K562 (cell line): ENCODE measurements at regions not wholly inside any gene's neighbourhood (a gene's known extent, or its start where the extent isn't known, plus 50 kb on each side); places are given as distances from the start of the nearest gene placed in this dataset.

Experiments used
- ATAC-seq: fragments of 200-7000 bp; cut with Tn5 transposase; 3 replicates; pipeline ENCODE4 v1.9.1; 2020; ENCODE audit warnings: moderate library complexity
- BruUV-seq: library from RNA; stranded (reverse); fragments of 400-500 nt; replicated peaks from 2 replicates; lab custom pipeline; 2021; lab: Mats Ljungman, UMichigan
- CTCF ChIA-PET: fragments of 300-600 bp; formaldehyde crosslinking; extraction: SDS; loops from one replicate; lab custom pipeline; 2021; ENCODE audit warnings: low intra/inter-chr PET ratio; lab: Yijun Ruan, JAX
- POLR2A ChIA-PET: fragments of 300-600, 350-650 bp; sonication (Branson Sonifier 250); formaldehyde crosslinking; extraction: SDS; loops from one replicate; lab custom pipeline; 2021; ENCODE audit warnings: antibody characterized with exemption, inconsistent platforms; lab: Yijun Ruan, JAX
- DNase-seq, 4 experiments: peaks; one replicate each; pipeline versions ENCODE4 v3.0.0 to v3.0.0-alpha.2; 2011 to 2018; ENCODE audit warnings: low spot score in 3 of 4, mixed read lengths in 3 of 4; ENCODE audit errors: extremely low read depth in 1 of 4
- FAIRE-seq: peaks from 2 replicates; lab custom pipeline; 2011; peaks lifted over from hg19 to GRCh38; lab: Jason Lieb, UNC
- H2AFZ ChIP-seq: 2 replicates; pipeline ENCODE4 v1.6.0; 2011; ENCODE audit warnings: low read depth, low read length, control low read depth, inconsistent platforms
- H3K27ac ChIP-seq: fragments of 200-600 bp; 3 replicates; pipeline ENCODE4 v1.8.0; 2011; ENCODE audit warnings: low read depth, mild to moderate bottlenecking, control low read depth, inconsistent platforms, low read length, moderate library complexity, mixed read lengths; ENCODE audit errors: extremely low read depth
- H3K27me3 ChIP-seq, 2 experiments: fragments of 300-600 bp in 1 of 2; 2 replicates in 1 of 2; 3 replicates in 1 of 2; pipeline versions ENCODE4 v1.6.0 to v1.8.0; 2011; ENCODE audit warnings: inconsistent platforms in 2 of 2, low read length in 2 of 2, mild to moderate bottlenecking in 1 of 2, mixed read lengths in 1 of 2, moderate library complexity in 1 of 2; ENCODE audit not compliant: control insufficient read depth in 2 of 2, insufficient read depth in 2 of 2
- H3K36me3 ChIP-seq: fragments of 300-600 bp; 3 replicates; pipeline ENCODE4 v1.8.0; 2011; ENCODE audit warnings: mild to moderate bottlenecking, low read length, inconsistent platforms; ENCODE audit not compliant: control insufficient read depth, insufficient read depth
- H3K4me1 ChIP-seq, 2 experiments: fragments of 200-600 bp in 1 of 2; replicated peaks in 1 of 2; 2 replicates in 1 of 2; 3 replicates in 1 of 2; pipeline versions ENCODE4 v1.5.1 to v1.8.0; 2011; ENCODE audit warnings: inconsistent platforms in 2 of 2, low read length in 2 of 2, mild to moderate bottlenecking in 1 of 2, mixed read lengths in 1 of 2, moderate library complexity in 1 of 2; ENCODE audit not compliant: control insufficient read depth in 2 of 2, insufficient read depth in 2 of 2
- H3K4me2 ChIP-seq: 2 replicates; pipeline ENCODE4 v1.6.1; 2011; ENCODE audit warnings: low read length, control low read depth, inconsistent platforms, mixed read lengths; ENCODE audit not compliant: insufficient read depth
- H3K4me3 ChIP-seq: fragments of 200-600 bp; sonication (generic), shearing (Covaris generic); 2 replicates; pipeline ENCODE4 v1.5.1; 2016; ENCODE audit warnings: control low read depth, inconsistent platforms
- H3K79me2 ChIP-seq: fragments of 200-600 bp; 3 replicates; pipeline ENCODE4 v1.8.0; 2011; ENCODE audit warnings: low read length, inconsistent platforms; ENCODE audit not compliant: control insufficient read depth, insufficient read depth
- H3K9ac ChIP-seq, 2 experiments: 2 replicates each; pipeline versions ENCODE4 v1.6.0 to v1.6.1; 2011; ENCODE audit warnings: low read depth in 2 of 2, low read length in 2 of 2, control low read depth in 1 of 2, inconsistent platforms in 1 of 2, mild to moderate bottlenecking in 1 of 2, mixed read lengths in 1 of 2; ENCODE audit not compliant: insufficient read depth in 1 of 2
- H3K9me1 ChIP-seq: one replicate; pipeline ENCODE4 v1.6.0; 2011; ENCODE audit warnings: inconsistent platforms, mild to moderate bottlenecking, low read length, moderate library complexity; ENCODE audit not compliant: control insufficient read depth, insufficient read depth
- H3K9me3 ChIP-seq: replicated peaks from 2 replicates; pipeline ENCODE4 v1.5.1; 2011; ENCODE audit warnings: low read depth, low read length, inconsistent platforms; ENCODE audit not compliant: control insufficient read depth, insufficient read depth
- H4K20me1 ChIP-seq: replicated peaks from 2 replicates; pipeline ENCODE4 v1.6.1; 2011; ENCODE audit warnings: low read length, inconsistent platforms, mixed read lengths; ENCODE audit not compliant: control insufficient read depth, insufficient read depth
- CCNT2 ChIP-seq: IDR thresholded peaks from 2 replicates; pipeline ENCODE4 v1.6.1; 2011; ENCODE audit warnings: borderline replicate concordance, low read depth, mild to moderate bottlenecking, moderate library complexity, mixed read lengths, low read length; ENCODE audit not compliant: insufficient read length; ENCODE audit errors: extremely low read depth
- GABPA ChIP-seq: fragments of 200-800 bp; sonication (Bioruptor generic); conservative IDR thresholded peaks from 2 replicates; pipeline ENCODE4 v1.6.1; 2016; ENCODE audit warnings: low read depth, missing genetic modification characterization, missing compliant biosample characterization
- HMGN3 ChIP-seq: IDR thresholded peaks from 2 replicates; pipeline ENCODE4 v1.6.1; 2011; ENCODE audit warnings: borderline replicate concordance, low read depth, mild to moderate bottlenecking, mixed read lengths, low read length; ENCODE audit not compliant: insufficient read length; ENCODE audit errors: extremely low read depth
- HNRNPUL1 ChIP-seq: fragments of 200-400 bp; formaldehyde crosslinking; IDR thresholded peaks from 2 replicates; pipeline ENCODE4 v1.6.1; 2017; ENCODE audit warnings: low read length
- HOXB6 ChIP-seq: fragments of 250-450 bp; sonication (Bioruptor Pico); IDR thresholded peaks from 2 replicates; pipeline ENCODE4 v1.5.1; 2022; ENCODE audit warnings: mild to moderate bottlenecking, borderline replicate concordance
- L3MBTL2 ChIP-seq: fragments of 450-650 bp; IDR thresholded peaks from 2 replicates; pipeline ENCODE4 v1.6.1; 2016; ENCODE audit warnings: mild to moderate bottlenecking, moderate library complexity
- PTBP1 ChIP-seq: fragments of 200-400 bp; formaldehyde crosslinking; IDR thresholded peaks from 2 replicates; pipeline ENCODE4 v1.6.1; 2017; ENCODE audit warnings: low read depth, low read length
- SREBF1 ChIP-seq: fragments of 150-350 bp; IDR thresholded peaks from 2 replicates; pipeline ENCODE4 v1.6.1; 2014; ENCODE audit warnings: antibody characterized with exemption, low read depth, low read length, borderline replicate concordance
- U2AF2 ChIP-seq: fragments of 200-400 bp; formaldehyde crosslinking; optimal IDR thresholded peaks from 2 replicates; pipeline ENCODE3; 2017; ENCODE audit warnings: low read depth, mild to moderate bottlenecking, low read length
- XRCC3 ChIP-seq: fragments of 450-650 bp; IDR thresholded peaks from 2 replicates; pipeline ENCODE4 v1.6.1; 2017; ENCODE audit warnings: mild to moderate bottlenecking, moderate library complexity
- ZNF75A ChIP-seq: fragments of 450-650 bp; formaldehyde crosslinking; IDR thresholded peaks from 2 replicates; pipeline ENCODE4 v1.4.0; 2020; ENCODE audit warnings: mild to moderate bottlenecking
- ZNF830 ChIP-seq: fragments of 250-450 bp; sonication (Bioruptor Pico); IDR thresholded peaks from 2 replicates; pipeline ENCODE4 v1.5.0; 2021; ENCODE audit warnings: mild to moderate bottlenecking
- WGBS: fragments of 100-300 bp; shearing (Covaris generic); methylation state at CpG from one replicate; pipeline ENCODE4 v1.1.6; 2016; ENCODE audit warnings: low coverage, mixed read lengths; ENCODE audit not compliant: insufficient coverage; ENCODE audit errors: missing lambda C conversion rate; 5-methylcytosine and 5-hydroxymethylcytosine counted together
- in situ Hi-C: fragments of 300-500 bp; cut with MboI; formaldehyde crosslinking; loops from 4 replicates; pipeline ENCODE4 v1.15.0; 2018; ENCODE audit warnings: inconsistent platforms, mixed read lengths
- intact Hi-C: fragments of 100-400 bp; cut with micrococcal nuclease; formaldehyde crosslinking; loops from 2 replicates; pipeline ENCODE4 v1.14.2; 2022
- TF ChIP-seq, protein P1 (sequence below): sonication (generic); formaldehyde crosslinking; IDR thresholded peaks from 2 replicates; pipeline ENCODE4 v1.8.0; 2022; ENCODE audit warnings: missing genetic modification reagents, mild to moderate bottlenecking, moderate library complexity, borderline replicate concordance

DNA sequence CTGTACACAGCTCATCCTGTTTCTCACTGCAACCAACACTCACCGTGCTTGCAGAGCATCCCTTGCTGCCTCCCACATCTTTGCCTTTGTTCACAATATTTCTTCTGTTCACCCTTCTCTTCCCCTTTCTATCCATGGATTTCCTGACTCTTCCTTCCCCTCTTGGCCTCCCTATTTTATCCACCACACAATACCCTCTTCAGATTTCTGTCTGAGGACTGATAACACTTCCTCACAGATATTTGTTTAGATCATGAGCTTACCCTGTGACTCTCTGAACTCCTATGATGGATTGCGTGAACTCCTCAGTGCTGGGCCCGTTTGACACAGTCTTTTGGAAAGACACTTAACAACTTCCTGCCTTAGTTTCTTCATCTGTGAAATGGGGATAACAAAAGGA is 62.8 kb upstream of the GPR158 start:
- FAIRE-seq (no peak), ATAC-seq (no peak), DNase-seq (no peak)
- no peak overlapping the region for H3K4me3 ChIP-seq
- ChIA-PET CTCF (no interaction called here), POLR2A (interaction anchor here (0.6 to 1.0 kb wide), 2 partner anchors 9 to 20 kb away, joined by 3 to 4 read pairs; no protein-coding TSS in a partner anchor)
- BruUV-seq = no TSS peak
- H3K4me2 ChIP-seq = no peak overlapping the region
- H3K9me3 ChIP-seq = no peaks in the 10 kb centered on the region
- intact Hi-C loops (loop anchor here (5.0 kb wide), 2 partner anchors 70 to 525 kb away; no protein-coding TSS in a partner anchor), in situ Hi-C loops (loop anchor here (10.0 kb wide), 1 partner anchor 523 kb away; no protein-coding TSS in a partner anchor)
- TF ChIP-seq, protein P1, sequence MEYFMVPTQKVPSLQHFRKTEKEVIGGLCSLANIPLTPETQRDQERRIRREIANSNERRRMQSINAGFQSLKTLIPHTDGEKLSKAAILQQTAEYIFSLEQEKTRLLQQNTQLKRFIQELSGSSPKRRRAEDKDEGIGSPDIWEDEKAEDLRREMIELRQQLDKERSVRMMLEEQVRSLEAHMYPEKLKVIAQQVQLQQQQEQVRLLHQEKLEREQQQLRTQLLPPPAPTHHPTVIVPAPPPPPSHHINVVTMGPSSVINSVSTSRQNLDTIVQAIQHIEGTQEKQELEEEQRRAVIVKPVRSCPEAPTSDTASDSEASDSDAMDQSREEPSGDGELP (CRISPR knock-in tag) = no peak
- TF ChIP-seq HMGN3 (no peak), CCNT2 (no peak), ZNF830 (CRISPR knock-in tag) (no peak), XRCC3 (no peak), SREBF1 (no peak), L3MBTL2 (no peak), PTBP1 (no peak), ZNF75A (CRISPR knock-in tag) (no peak), HOXB6 (no peak), HNRNPUL1 (no peak), U2AF2 (no peak), GABPA (tag) (no peak)
- no peak overlapping the region for H2AFZ ChIP-seq
- H3K9me1 ChIP-seq = no peaks in the 10 kb centered on the region
- 11% methylated on average over 3 of the region's 3 CpGs for WGBS
- no peaks in the 10 kb centered on the region for H3K79me2 ChIP-seq
- H3K9ac ChIP-seq = no peak overlapping the region
- no peak overlapping the region for H3K27ac ChIP-seq
- no peaks in the 10 kb centered on the region for H3K4me1 ChIP-seq
- no peaks in the 10 kb centered on the region for H4K20me1 ChIP-seq
- H3K27me3 ChIP-seq = no peaks in the 10 kb centered on the region
- H3K36me3 ChIP-seq = no peaks in the 10 kb centered on the region
